SJSA1 (cell line): ENCODE measurements at regions not wholly inside any gene's neighbourhood (a gene's known extent, or its start where the extent isn't known, plus 50 kb on each side); places are given as distances from the start of the nearest gene placed in this dataset.

Experiments
- DNase-seq, 2 experiments: peaks; one replicate each; pipeline ENCODE4 v3.0.0-alpha.2; 2015 to 2020; ENCODE audit warnings: low spot score in 2 of 2, low read depth in 1 of 2
- H3K27ac ChIP-seq: fragments of 250-450 bp; sonication (Bioruptor Pico); 2 replicates; pipeline ENCODE4 v1.5.1; 2020; ENCODE audit warnings: mild to moderate bottlenecking, moderate library complexity
- H3K27me3 ChIP-seq: fragments of 250-450 bp; sonication (Bioruptor Pico); replicated peaks from 2 replicates; pipeline ENCODE4 v1.5.1; 2020; ENCODE audit warnings: mild to moderate bottlenecking, moderate library complexity
- H3K36me3 ChIP-seq: fragments of 250-450 bp; sonication (Bioruptor Pico); 2 replicates; pipeline ENCODE4 v1.5.1; 2020; ENCODE audit warnings: mild to moderate bottlenecking
- H3K4me1 ChIP-seq: fragments of 250-450 bp; sonication (Bioruptor Pico); replicated peaks from 2 replicates; pipeline ENCODE4 v1.6.1; 2021; ENCODE audit warnings: mild to moderate bottlenecking
- H3K4me3 ChIP-seq: fragments of 250-450 bp; sonication (Bioruptor Pico); 2 replicates; pipeline ENCODE4 v1.5.1; 2020; ENCODE audit warnings: mild to moderate bottlenecking
- H3K9me3 ChIP-seq: fragments of 250-450 bp; sonication (Bioruptor Pico); replicated peaks from 2 replicates; pipeline ENCODE4 v1.5.1; 2020; ENCODE audit warnings: mild to moderate bottlenecking

- Histone ChIP-seq H3K27ac (no peak overlapping the region), H3K4me3 (no peak overlapping the region), H3K9me3 (no peaks in the 10 kb centered on the region), H3K36me3 (no peaks in the 10 kb centered on the region), H3K27me3 (no peaks in the 10 kb centered on the region), H3K4me1 (no peaks in the 10 kb centered on the region)
- no peak for DNase-seq
Measured at GRCh38 chr13:62635161-62635560, 1219.5 kb upstream of the PCDH20 start.

- H3K9me3 ChIP-seq: no peaks in the 10 kb centered on the region
Measured at GRCh38 chr13:62633448-62633847, 1217.8 kb upstream of the PCDH20 start.

GRCh38 chr13:62631619-62632018 lies 1216.0 kb upstream of the PCDH20 start:
- H3K9me3 ChIP-seq: no peaks in the 10 kb centered on the region
- no peaks in the 10 kb centered on the region for H3K4me1 ChIP-seq
- DNase-seq: no peak
- no peaks in the 10 kb centered on the region for H3K36me3 ChIP-seq
- H3K4me3 ChIP-seq: no peak overlapping the region
- no peaks in the 10 kb centered on the region for H3K27me3 ChIP-seq
- no peak overlapping the region for H3K27ac ChIP-seq

More at GRCh38 chr13:62633448-62633847, 1217.8 kb upstream of the PCDH20 start:
- DNase-seq: no peak
- Histone ChIP-seq H3K4me1 (no peaks in the 10 kb centered on the region), H3K36me3 (no peaks in the 10 kb centered on the region), H3K27me3 (no peaks in the 10 kb centered on the region), H3K27ac (no peak overlapping the region), H3K4me3 (no peak overlapping the region)

- H3K4me3 ChIP-seq: no peak overlapping the region
- H3K4me1 ChIP-seq: no peaks in the 10 kb centered on the region
- H3K27me3 ChIP-seq: no peaks in the 10 kb centered on the region
- H3K27ac ChIP-seq: no peak overlapping the region
- DNase-seq: no peak
- no peaks in the 10 kb centered on the region for H3K36me3 ChIP-seq
- H3K9me3 ChIP-seq: no peaks in the 10 kb centered on the region
Measured at GRCh38 chr13:62631124-62631523, 1215.5 kb upstream of the PCDH20 start.

GRCh38 chr13:62629618-62630017 lies 1214.0 kb upstream of the PCDH20 start:
- Histone ChIP-seq H3K4me3 (no peak overlapping the region), H3K27me3 (no peaks in the 10 kb centered on the region), H3K36me3 (no peaks in the 10 kb centered on the region), H3K27ac (no peak overlapping the region), H3K9me3 (no peaks in the 10 kb centered on the region), H3K4me1 (no peaks in the 10 kb centered on the region)
- no peak for DNase-seq

GRCh38 chr13:62627226-62627625 lies 1211.6 kb upstream of the PCDH20 start:
- no peak for DNase-seq
- Histone ChIP-seq H3K4me1 (no peaks in the 10 kb centered on the region), H3K27me3 (no peaks in the 10 kb centered on the region), H3K4me3 (no peak overlapping the region), H3K9me3 (no peaks in the 10 kb centered on the region), H3K36me3 (no peaks in the 10 kb centered on the region), H3K27ac (no peak overlapping the region)

GRCh38 chr13:62626771-62627170 lies 1211.1 kb upstream of the PCDH20 start:
- Histone ChIP-seq H3K4me3 (no peak overlapping the region), H3K4me1 (no peaks in the 10 kb centered on the region), H3K9me3 (no peaks in the 10 kb centered on the region), H3K27ac (no peak overlapping the region), H3K36me3 (no peaks in the 10 kb centered on the region), H3K27me3 (no peaks in the 10 kb centered on the region)
- no peak for DNase-seq

GRCh38 chr13:62625214-62625881 lies 1209.7 kb upstream of the PCDH20 start:
- Histone ChIP-seq H3K36me3 (no peaks in the 10 kb centered on the region), H3K27me3 (no peaks in the 10 kb centered on the region), H3K9me3 (no peaks in the 10 kb centered on the region), H3K27ac (no peak overlapping the region), H3K4me3 (no peak overlapping the region), H3K4me1 (no peaks in the 10 kb centered on the region)
- no peak for DNase-seq

- no peaks in the 10 kb centered on the region for H3K27me3 ChIP-seq
- H3K36me3 ChIP-seq: no peaks in the 10 kb centered on the region
- H3K27ac ChIP-seq: no peak overlapping the region
- no peak for DNase-seq
- H3K9me3 ChIP-seq: no peaks in the 10 kb centered on the region
- H3K4me3 ChIP-seq: no peak overlapping the region
- no peaks in the 10 kb centered on the region for H3K4me1 ChIP-seq
Measured at GRCh38 chr13:62613819-62614218, 1198.2 kb upstream of the PCDH20 start.

- no peaks in the 10 kb centered on the region for H3K36me3 ChIP-seq
- H3K27me3 ChIP-seq: no peaks in the 10 kb centered on the region
- no peaks in the 10 kb centered on the region for H3K4me1 ChIP-seq
- H3K27ac ChIP-seq: no peak overlapping the region
- no peak overlapping the region for H3K4me3 ChIP-seq
- no peak for DNase-seq
- H3K9me3 ChIP-seq: no peaks in the 10 kb centered on the region
Measured at GRCh38 chr13:62611343-62611742, 1195.7 kb upstream of the PCDH20 start.

- no peaks in the 10 kb centered on the region for H3K27me3 ChIP-seq
- no peak overlapping the region for H3K4me3 ChIP-seq
- no peaks in the 10 kb centered on the region for H3K36me3 ChIP-seq
- no peak for DNase-seq
- no peak overlapping the region for H3K27ac ChIP-seq
- no peaks in the 10 kb centered on the region; the same call in 1 of the 2 replicates for H3K9me3 ChIP-seq
- H3K4me1 ChIP-seq: no peaks in the 10 kb centered on the region
Measured at GRCh38 chr13:62598708-62599107, 1183.1 kb upstream of the PCDH20 start.

- Histone ChIP-seq H3K27ac (no peak overlapping the region), H3K27me3 (no peaks in the 10 kb centered on the region), H3K4me3 (no peak overlapping the region), H3K4me1 (no peaks in the 10 kb centered on the region), H3K9me3 (no peaks in the 10 kb centered on the region; the same call in 1 of the 2 replicates), H3K36me3 (no peaks in the 10 kb centered on the region)
- DNase-seq: no peak
Measured at GRCh38 chr13:62595976-62596375, 1180.3 kb upstream of the PCDH20 start.

- Histone ChIP-seq H3K36me3 (no peaks in the 10 kb centered on the region), H3K9me3 (no peaks in the 10 kb centered on the region; the same call in 1 of the 2 replicates), H3K4me1 (no peaks in the 10 kb centered on the region), H3K27me3 (no peaks in the 10 kb centered on the region), H3K27ac (no peak overlapping the region), H3K4me3 (no peak overlapping the region)
- DNase-seq: no peak
Measured at GRCh38 chr13:62593804-62594203, 1178.2 kb upstream of the PCDH20 start.

GRCh38 chr13:62583466-62583865 lies 1167.8 kb upstream of the PCDH20 start:
- no peak for DNase-seq
- Histone ChIP-seq H3K27ac (no peak overlapping the region), H3K27me3 (no peaks in the 10 kb centered on the region)

GRCh38 chr13:62578402-62578801 lies 1162.8 kb upstream of the PCDH20 start:
- Histone ChIP-seq H3K4me1 (no peaks in the 10 kb centered on the region), H3K27ac (no peak overlapping the region), H3K27me3 (no peaks in the 10 kb centered on the region), H3K4me3 (no peak overlapping the region), H3K36me3 (no peaks in the 10 kb centered on the region), H3K9me3 (no peaks in the 10 kb centered on the region)
- no peak for DNase-seq

More at GRCh38 chr13:62583466-62583865, 1167.8 kb upstream of the PCDH20 start:
- H3K4me3 ChIP-seq: no peak overlapping the region
- no peaks in the 10 kb centered on the region for H3K36me3 ChIP-seq
- H3K4me1 ChIP-seq: no peaks in the 10 kb centered on the region
- no peaks in the 10 kb centered on the region for H3K9me3 ChIP-seq
